ENCODE measurements at regions not wholly inside any gene's neighbourhood (a gene's known extent, or its start where the extent isn't known, plus 50 kb on each side); places are given as distances from the start of the nearest gene placed in this dataset.

GRCh38 chr13:105979131-105980011 lies 556.1 kb downstream of the EFNB2 start:
- H4K20me1 ChIP-seq (ENCODE audit: insufficient read depth, low read length), result no peaks in the 10 kb centered on the region
- no peak overlapping the region for H2AFZ ChIP-seq (ENCODE audit: low read depth, low read length)
- TF ChIP-seq EZH2 (IDR thresholded peaks at IDR 0.05; ENCODE audit: borderline replicate concordance, low read depth, low read length, severe bottlenecking), result no peak
- TF ChIP-seq, protein P1, sequence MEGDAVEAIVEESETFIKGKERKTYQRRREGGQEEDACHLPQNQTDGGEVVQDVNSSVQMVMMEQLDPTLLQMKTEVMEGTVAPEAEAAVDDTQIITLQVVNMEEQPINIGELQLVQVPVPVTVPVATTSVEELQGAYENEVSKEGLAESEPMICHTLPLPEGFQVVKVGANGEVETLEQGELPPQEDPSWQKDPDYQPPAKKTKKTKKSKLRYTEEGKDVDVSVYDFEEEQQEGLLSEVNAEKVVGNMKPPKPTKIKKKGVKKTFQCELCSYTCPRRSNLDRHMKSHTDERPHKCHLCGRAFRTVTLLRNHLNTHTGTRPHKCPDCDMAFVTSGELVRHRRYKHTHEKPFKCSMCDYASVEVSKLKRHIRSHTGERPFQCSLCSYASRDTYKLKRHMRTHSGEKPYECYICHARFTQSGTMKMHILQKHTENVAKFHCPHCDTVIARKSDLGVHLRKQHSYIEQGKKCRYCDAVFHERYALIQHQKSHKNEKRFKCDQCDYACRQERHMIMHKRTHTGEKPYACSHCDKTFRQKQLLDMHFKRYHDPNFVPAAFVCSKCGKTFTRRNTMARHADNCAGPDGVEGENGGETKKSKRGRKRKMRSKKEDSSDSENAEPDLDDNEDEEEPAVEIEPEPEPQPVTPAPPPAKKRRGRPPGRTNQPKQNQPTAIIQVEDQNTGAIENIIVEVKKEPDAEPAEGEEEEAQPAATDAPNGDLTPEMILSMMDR (IDR thresholded peaks at IDR 0.05; ENCODE audit: borderline replicate concordance, extremely low read depth, low read length, poor library complexity, severe bottlenecking), result no peak
- H3K36me3 ChIP-seq (ENCODE audit: insufficient read depth, low read length), result no peaks in the 10 kb centered on the region
- H3K9ac ChIP-seq (ENCODE audit: low read depth, low read length), result no peak overlapping the region
- DNase-seq, result no peak
- H3K9me3 ChIP-seq (ENCODE audit: insufficient read depth, low read length, severe bottlenecking), result no peaks in the 10 kb centered on the region
- H3K4me2 ChIP-seq (ENCODE audit: insufficient read depth, low read length), result no peak overlapping the region
- no peaks in the 10 kb centered on the region for H3K27me3 ChIP-seq (ENCODE audit: insufficient read depth, low read length, poor library complexity)
- no peaks in the 10 kb centered on the region for H3K79me2 ChIP-seq (ENCODE audit: insufficient read depth, low read length)
- no peaks in the 10 kb centered on the region for H3K4me1 ChIP-seq (ENCODE audit: insufficient read depth, low read length)
- H3K27ac ChIP-seq (ENCODE audit: low read length), result no peak overlapping the region
- H3K4me3 ChIP-seq (ENCODE audit: low read depth in 1 of 2, low read length in 2 of 2), result no peak overlapping the region
- ATAC-seq (ENCODE audit: insufficient read depth, low read depth), result no peak

DNA sequence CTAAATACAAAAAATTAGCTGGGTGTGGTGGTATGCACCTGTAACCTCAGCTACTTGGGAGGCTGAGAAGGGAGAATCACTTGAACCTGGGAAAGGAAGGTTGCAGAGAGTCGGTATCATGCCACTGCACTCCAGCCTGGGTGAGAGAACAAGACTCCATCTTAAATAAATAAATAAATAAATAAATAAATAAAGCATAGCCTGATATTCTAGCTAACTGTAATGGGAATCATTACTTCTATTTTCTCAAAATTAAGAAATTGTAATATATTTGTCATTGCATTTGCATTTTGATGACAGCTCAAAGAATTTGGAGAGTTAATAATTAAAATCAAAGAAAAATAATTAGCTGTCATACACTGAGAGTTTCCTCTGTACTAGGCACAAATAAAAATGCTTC lies 561.1 kb downstream of the EFNB2 start:
- no peak for DNase-seq
- TF ChIP-seq, protein P1 (IDR thresholded peaks at IDR 0.05; ENCODE audit: borderline replicate concordance, extremely low read depth, low read length, poor library complexity, severe bottlenecking), result no peak
- TF ChIP-seq EZH2 (IDR thresholded peaks at IDR 0.05; ENCODE audit: borderline replicate concordance, low read depth, low read length, severe bottlenecking), result no peak
- no peak for ATAC-seq (ENCODE audit: insufficient read depth, low read depth)

DNA sequence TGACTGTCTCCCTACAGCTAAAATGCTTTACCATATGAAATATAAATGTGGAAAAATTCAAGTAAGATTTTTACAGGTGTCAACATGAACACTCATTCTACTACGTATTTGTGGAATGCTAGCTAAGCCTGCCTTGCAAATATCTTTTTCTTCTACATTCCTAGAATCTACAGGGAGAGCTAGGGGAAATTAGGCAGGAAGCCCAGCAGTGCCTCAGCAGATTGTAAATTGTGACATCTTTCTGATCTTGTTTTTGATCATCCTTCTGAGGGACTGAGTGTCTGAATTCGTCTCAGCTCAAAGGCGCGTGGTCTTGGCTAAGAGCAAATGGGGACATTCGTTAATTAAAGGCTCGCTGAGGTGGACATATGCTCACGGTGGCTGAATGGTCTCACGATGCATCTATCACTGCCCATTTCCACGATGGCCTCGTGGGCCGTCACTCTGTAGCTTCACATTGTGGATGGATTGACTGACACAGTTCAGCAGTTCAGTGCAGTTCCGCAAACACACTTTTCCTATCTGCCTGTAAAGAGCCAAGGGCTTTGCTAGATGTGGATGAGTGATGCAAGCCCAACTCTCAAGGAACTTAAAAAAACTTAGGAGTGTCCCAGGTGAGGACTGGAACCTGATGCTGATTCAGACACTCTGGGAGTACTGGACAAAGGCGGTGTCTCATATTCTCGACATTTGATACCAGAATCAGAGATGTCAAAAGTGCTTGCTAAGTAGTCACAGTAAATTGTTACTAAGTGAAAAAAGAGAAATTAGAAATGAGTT lies 562.5 kb downstream of the EFNB2 start:
- ATAC-seq (ENCODE audit: insufficient read depth, low read depth) (no peak), DNase-seq (no peak)
- TF ChIP-seq, protein P1 (IDR thresholded peaks at IDR 0.05; ENCODE audit: borderline replicate concordance, extremely low read depth, low read length, poor library complexity, severe bottlenecking), result no peak
- TF ChIP-seq EZH2 (IDR thresholded peaks at IDR 0.05; ENCODE audit: borderline replicate concordance, low read depth, low read length, severe bottlenecking), result no peak

More for the DNA sequence above, 561.1 kb downstream of the EFNB2 start:
- no peaks in the 10 kb centered on the region for H3K36me3 ChIP-seq (ENCODE audit: insufficient read depth, low read length)
- H3K27me3 ChIP-seq (ENCODE audit: insufficient read depth, low read length, poor library complexity), result no peaks in the 10 kb centered on the region
- H3K9me3 ChIP-seq (ENCODE audit: insufficient read depth, low read length, severe bottlenecking), result no peaks in the 10 kb centered on the region
- no peaks in the 10 kb centered on the region for H3K4me1 ChIP-seq (ENCODE audit: insufficient read depth, low read length)
- H3K27ac ChIP-seq (ENCODE audit: low read length), result no peak overlapping the region
- H4K20me1 ChIP-seq (ENCODE audit: insufficient read depth, low read length), result no peaks in the 10 kb centered on the region
- H3K9ac ChIP-seq (ENCODE audit: low read depth, low read length), result no peak overlapping the region
- H3K79me2 ChIP-seq (ENCODE audit: insufficient read depth, low read length), result no peaks in the 10 kb centered on the region
- H2AFZ ChIP-seq (ENCODE audit: low read depth, low read length), result no peak overlapping the region
- no peak overlapping the region for H3K4me3 ChIP-seq (ENCODE audit: low read depth in 1 of 2, low read length in 2 of 2)
- H3K4me2 ChIP-seq (ENCODE audit: insufficient read depth, low read length), result no peak overlapping the region

More for the DNA sequence above, 562.5 kb downstream of the EFNB2 start:
- H3K9me3 ChIP-seq (ENCODE audit: insufficient read depth, low read length, severe bottlenecking), result no peaks in the 10 kb centered on the region
- no peak overlapping the region for H3K27ac ChIP-seq (ENCODE audit: low read length)
- H3K4me2 ChIP-seq (ENCODE audit: insufficient read depth, low read length), result no peak overlapping the region
- no peaks in the 10 kb centered on the region for H3K4me1 ChIP-seq (ENCODE audit: insufficient read depth, low read length)
- no peak overlapping the region for H3K4me3 ChIP-seq (ENCODE audit: low read depth in 1 of 2, low read length in 2 of 2)
- no peaks in the 10 kb centered on the region for H4K20me1 ChIP-seq (ENCODE audit: insufficient read depth, low read length)
- H2AFZ ChIP-seq (ENCODE audit: low read depth, low read length), result no peak overlapping the region
- H3K27me3 ChIP-seq (ENCODE audit: insufficient read depth, low read length, poor library complexity), result no peaks in the 10 kb centered on the region
- no peak overlapping the region for H3K9ac ChIP-seq (ENCODE audit: low read depth, low read length)
- H3K79me2 ChIP-seq (ENCODE audit: insufficient read depth, low read length), result no peaks in the 10 kb centered on the region
- no peaks in the 10 kb centered on the region for H3K36me3 ChIP-seq (ENCODE audit: insufficient read depth, low read length)
